HepG2 (cell line): ENCODE measurements at regions not wholly inside any gene's neighbourhood (a gene's known extent, or its start where the extent isn't known, plus 50 kb on each side); places are given as distances from the start of the nearest gene placed in this dataset.

ENCODE experiments used
- ATAC-seq: fragments of 200-7000 bp; cut with Tn5 transposase; 3 replicates; pipeline ENCODE4 v1.9.1; 2020; ENCODE audit warnings: mild to moderate bottlenecking, moderate library complexity
- BruUV-seq: library from RNA; stranded (reverse); fragments of 400-500 nt; replicated peaks from 2 replicates; lab custom pipeline; 2021; lab: Mats Ljungman, UMichigan
- CTCF ChIA-PET: fragments of 300-600 bp; formaldehyde crosslinking; extraction: SDS; loops from one replicate; lab custom pipeline; 2021; ENCODE audit warnings: low total read pairs, inconsistent platforms, low intra/inter-chr PET ratio; lab: Yijun Ruan, JAX
- POLR2A ChIA-PET: fragments of 350-600 bp; sonication (Branson Sonifier 250); formaldehyde crosslinking; loops from one replicate; lab custom pipeline; 2020; ENCODE audit warnings: antibody characterized with exemption, inconsistent platforms; lab: Yijun Ruan, JAX
- DNase-seq: peaks from one replicate; pipeline ENCODE4 v3.0.0-alpha.2; 2015; ENCODE audit warnings: low spot score
- FAIRE-seq: peaks from 3 replicates; lab custom pipeline; 2011; peaks lifted over from hg19 to GRCh38; lab: Jason Lieb, UNC
- H2AFZ ChIP-seq: one replicate; pipeline ENCODE4 v1.6.1; 2011; ENCODE audit warnings: low read length, inconsistent platforms
- H3K27ac ChIP-seq: fragments of 300-600 bp; 3 replicates; pipeline ENCODE4 v1.8.0; 2011; ENCODE audit warnings: mixed run types, mild to moderate bottlenecking, mixed read lengths, low read length, inconsistent platforms; ENCODE audit not compliant: insufficient read depth; ENCODE audit errors: extremely low read length
- H3K27me3 ChIP-seq, 2 experiments: fragments of 200-600 bp in 1 of 2; 2 replicates in 1 of 2; 3 replicates in 1 of 2; pipeline versions ENCODE4 v1.6.0 to v1.8.0; 2011; ENCODE audit warnings: low read length in 2 of 2, mild to moderate bottlenecking in 2 of 2, moderate library complexity in 2 of 2, inconsistent platforms in 1 of 2; ENCODE audit not compliant: insufficient read depth in 2 of 2, control insufficient read depth in 1 of 2
- H3K36me3 ChIP-seq, 2 experiments: fragments of 200-600 bp in 1 of 2; replicated peaks in 1 of 2; 2 replicates in 1 of 2; 3 replicates in 1 of 2; pipeline versions ENCODE4 v1.5.1 to v1.8.0; 2011; ENCODE audit warnings: low read length in 2 of 2, inconsistent platforms in 1 of 2; ENCODE audit not compliant: insufficient read depth in 2 of 2, control insufficient read depth in 1 of 2
- H3K4me1 ChIP-seq: 2 replicates; pipeline ENCODE4 v1.5.1; 2012; ENCODE audit warnings: low read length, inconsistent platforms; ENCODE audit not compliant: insufficient read depth
- H3K4me2 ChIP-seq: 2 replicates; pipeline ENCODE4 v1.6.0; 2011; ENCODE audit warnings: low read depth, low read length, inconsistent platforms
- H3K4me3 ChIP-seq, 3 experiments: fragments of 200-600 bp in 1 of 3; sonication (generic), shearing (Covaris generic) in 1 of 3; replicated peaks in 1 of 3; 2 replicates each; pipeline ENCODE4 v1.5.1; 2011 to 2016; ENCODE audit warnings: low read length in 3 of 3, inconsistent platforms in 2 of 3, low read depth in 2 of 3, mild to moderate bottlenecking in 2 of 3, control low read depth in 1 of 3, mixed read lengths in 1 of 3; ENCODE audit not compliant: insufficient read depth in 1 of 3
- H3K79me2 ChIP-seq: one replicate; pipeline ENCODE4 v1.6.1; 2011; ENCODE audit warnings: low read length, inconsistent platforms; ENCODE audit not compliant: insufficient read depth
- H3K9ac ChIP-seq: 2 replicates; pipeline ENCODE4 v1.6.0; 2011; ENCODE audit warnings: mild to moderate bottlenecking, low read depth, low read length, inconsistent platforms; ENCODE audit not compliant: insufficient read depth
- H3K9me3 ChIP-seq: 2 replicates; pipeline ENCODE4 v1.5.1; 2012; ENCODE audit warnings: mild to moderate bottlenecking, low read length
- H4K20me1 ChIP-seq: 2 replicates; pipeline ENCODE4 v1.6.0; 2011; ENCODE audit warnings: inconsistent platforms, mild to moderate bottlenecking, low read length, moderate library complexity; ENCODE audit not compliant: insufficient read depth
- CENPT ChIP-seq: sonication (generic); formaldehyde crosslinking; IDR thresholded peaks from 2 replicates; pipeline ENCODE4 v1.8.0; 2022; ENCODE audit warnings: low read depth, mild to moderate bottlenecking, moderate library complexity, missing genetic modification reagents
- FUBP1 ChIP-seq: sonication (generic); formaldehyde crosslinking; IDR thresholded peaks from 2 replicates; pipeline ENCODE4 v1.5.1; 2020; ENCODE audit warnings: missing genetic modification reagents, mild to moderate bottlenecking, borderline replicate concordance
- GLI4 ChIP-seq: sonication (generic); formaldehyde crosslinking; IDR thresholded peaks from 2 replicates; pipeline ENCODE4 v1.5.1; 2020; ENCODE audit warnings: missing genetic modification reagents, mild to moderate bottlenecking, moderate library complexity, borderline replicate concordance
- KMT2B ChIP-seq: IDR thresholded peaks from 2 replicates; pipeline ENCODE4 v1.6.1; 2016; ENCODE audit warnings: missing genetic modification reagents, missing compliant biosample characterization
- MBD4 ChIP-seq: IDR thresholded peaks from 2 replicates; pipeline ENCODE4 v1.6.1; 2012; ENCODE audit warnings: low read length, inconsistent platforms, borderline replicate concordance
- MBNL3 ChIP-seq: fragments of 250-450 bp; sonication (Bioruptor Pico); conservative IDR thresholded peaks from 2 replicates; pipeline ENCODE4 v1.8.0; 2022; ENCODE audit warnings: mild to moderate bottlenecking, inconsistent platforms
- MIER3 ChIP-seq: IDR thresholded peaks from 2 replicates; pipeline ENCODE4 v1.6.1; 2016; ENCODE audit warnings: missing compliant biosample characterization, borderline replicate concordance
- TBX2 ChIP-seq: sonication (generic); formaldehyde crosslinking; IDR thresholded peaks from 2 replicates; pipeline ENCODE4 v1.5.0; 2020; ENCODE audit warnings: missing genetic modification reagents, mild to moderate bottlenecking, borderline replicate concordance
- TEAD3 ChIP-seq: optimal IDR thresholded peaks from 2 replicates; pipeline ENCODE3; 2016; ENCODE audit warnings: borderline replicate concordance
- YY1 ChIP-seq: IDR thresholded peaks from 2 replicates; pipeline ENCODE4 v1.6.1; 2011; ENCODE audit warnings: low read length, low read depth, moderate library complexity, mild to moderate bottlenecking; ENCODE audit not compliant: insufficient read depth, insufficient replicate concordance
- ZFP36 ChIP-seq: fragments of 150-350 bp; IDR thresholded peaks from 2 replicates; pipeline ENCODE4 v1.6.1; 2018; ENCODE audit warnings: borderline replicate concordance, low read length, low read depth; ENCODE audit not compliant: partially characterized antibody
- ZFP90 ChIP-seq: sonication (generic); formaldehyde crosslinking; IDR thresholded peaks from 2 replicates; pipeline ENCODE4 v1.8.0; 2022; ENCODE audit warnings: missing genetic modification reagents, mild to moderate bottlenecking, inconsistent platforms, borderline replicate concordance
- ZFX ChIP-seq: sonication (generic); formaldehyde crosslinking; IDR thresholded peaks from 2 replicates; pipeline ENCODE4 v1.4.0; 2020; ENCODE audit warnings: mild to moderate bottlenecking, low read depth, missing genetic modification reagents, moderate library complexity
- ZFY ChIP-seq: sonication (generic); formaldehyde crosslinking; IDR thresholded peaks from 2 replicates; pipeline ENCODE4 v1.4.0; 2020; ENCODE audit warnings: missing genetic modification reagents
- ZNF101 ChIP-seq: sonication (generic); formaldehyde crosslinking; IDR thresholded peaks from 2 replicates; pipeline ENCODE4 v1.4.0; 2020; ENCODE audit warnings: mild to moderate bottlenecking, low read depth, missing genetic modification reagents, borderline replicate concordance
- ZNF646 ChIP-seq: sonication (generic); formaldehyde crosslinking; IDR thresholded peaks from 2 replicates; pipeline ENCODE4 v1.9.0; 2021; ENCODE audit warnings: mild to moderate bottlenecking, missing genetic modification reagents
- WGBS: methylation state at CpG from one replicate; pipeline ENCODE4 v1.1.6; 2017; ENCODE audit warnings: low lambda C conversion rate; 5-methylcytosine and 5-hydroxymethylcytosine counted together
- in situ Hi-C: cut with HindIII; loops from 2 replicates; pipeline ENCODE4 v1.10.0; 2017; ENCODE audit warnings: low pct_unique_long_range_greater_than_20kb; ENCODE audit not compliant: extremely low pct_ligation_motif_present
- intact Hi-C: fragments of 100-400 bp; cut with micrococcal nuclease; formaldehyde crosslinking; loops from one replicate; pipeline ENCODE4 v1.10.0; 2022; ENCODE audit not compliant: unreplicated experiment

- H2AFZ ChIP-seq: no peak overlapping the region
- H3K4me3 ChIP-seq: no peak overlapping the region
- H4K20me1 ChIP-seq: no peaks in the 10 kb centered on the region
- intact Hi-C loops: no loop called here
- H3K4me2 ChIP-seq: no peak overlapping the region
- FAIRE-seq (no peak), DNase-seq (no peak), ATAC-seq (no peak)
- no peaks in the 10 kb centered on the region for H3K4me1 ChIP-seq
- ChIA-PET CTCF (no interaction called here), POLR2A (no interaction called here)
- 6% methylated on average over 1 of the region's 1 CpG for WGBS
- in situ Hi-C loops: loop anchor here (25.0 kb wide), 1 partner anchor 190 kb away; no protein-coding TSS in a partner anchor
- no peak overlapping the region for H3K9ac ChIP-seq
- no peak overlapping the region for H3K27ac ChIP-seq
- no peaks in the 10 kb centered on the region for H3K36me3 ChIP-seq
- no TSS peak for BruUV-seq
- no peaks in the 10 kb centered on the region for H3K27me3 ChIP-seq
- no peaks in the 10 kb centered on the region for H3K9me3 ChIP-seq
- no peaks in the 10 kb centered on the region for H3K79me2 ChIP-seq
- no peak for TF ChIP-seq TBX2 (CRISPR knock-in tag)
- no peak for TF ChIP-seq CENPT
- no peak for TF ChIP-seq MBNL3 (CRISPR knock-in tag)
- no peak for TF ChIP-seq ZFP36
- no peak for TF ChIP-seq ZNF101 (CRISPR knock-in tag)
- no peak for TF ChIP-seq MBD4
- TF ChIP-seq FUBP1 (CRISPR knock-in tag): no peak
- no peak for TF ChIP-seq ZFX (CRISPR knock-in tag)
- no peak for TF ChIP-seq MIER3
- no peak for TF ChIP-seq ZNF646 (CRISPR knock-in tag)
- TF ChIP-seq ZFY (CRISPR knock-in tag): no peak
- TF ChIP-seq ZFP90: no peak
- no peak for TF ChIP-seq YY1
- TF ChIP-seq TEAD3: no peak
- no peak for TF ChIP-seq KMT2B (CRISPR knock-in tag)
- TF ChIP-seq GLI4: no peak
Measured at GRCh38 chrX:20727447-20727846, 460.7 kb upstream of the RPS6KA3 start.
